HG02623 (cell line): ENCODE measurements at regions not wholly inside any gene's neighbourhood (a gene's known extent, or its start where the extent isn't known, plus 50 kb on each side); places are given as distances from the start of the nearest gene placed in this dataset.

Experiments used
- ATAC-seq: cut with Tn5 transposase; IDR thresholded peaks from one replicate; pipeline ENCODE4 v1.9.1; 2021; ENCODE audit warnings: moderate library complexity; ENCODE audit not compliant: unreplicated experiment

GRCh38 chr1:105964879-105965278 is 1091.6 kb upstream of the PRMT6 start:
- no peak for ATAC-seq

- no peak for ATAC-seq
Observed at GRCh38 chr1:105997516-105997915, 1059.0 kb upstream of the PRMT6 start.

GRCh38 chr1:106022312-106022902 is 1034.1 kb upstream of the PRMT6 start:
- no peak for ATAC-seq

- no peak for ATAC-seq
Observed at GRCh38 chr1:106027871-106028270, 1028.6 kb upstream of the PRMT6 start.

GRCh38 chr1:106037526-106037925 is 1018.9 kb upstream of the PRMT6 start:
- no peak for ATAC-seq

GRCh38 chr1:106038260-106038659 is 1018.2 kb upstream of the PRMT6 start:
- no peak for ATAC-seq

GRCh38 chr1:106043971-106044370 is 1012.5 kb upstream of the PRMT6 start:
- no peak for ATAC-seq

- ATAC-seq, result no peak
Observed at GRCh38 chr1:106047210-106047609, 1009.3 kb upstream of the PRMT6 start.

- no peak for ATAC-seq
Observed at GRCh38 chr1:106049595-106049994, 1006.9 kb upstream of the PRMT6 start.

GRCh38 chr1:106055855-106056254 is 1000.6 kb upstream of the PRMT6 start:
- no peak for ATAC-seq

GRCh38 chr1:106061586-106062495 is 994.6 kb upstream of the PRMT6 start:
- no peak for ATAC-seq

GRCh38 chr1:106063510-106063909 is 993.0 kb upstream of the PRMT6 start:
- no peak for ATAC-seq

- ATAC-seq, result peak; percentile 73
Observed at GRCh38 chr1:106072909-106073600, 983.4 kb upstream of the PRMT6 start.

GRCh38 chr1:106080608-106081325 is 975.7 kb upstream of the PRMT6 start:
- no peak for ATAC-seq

- ATAC-seq, result no peak
Observed at GRCh38 chr1:106111044-106111443, 945.4 kb upstream of the PRMT6 start.

GRCh38 chr1:106113851-106114250 is 942.6 kb upstream of the PRMT6 start:
- ATAC-seq, result no peak

GRCh38 chr1:106120789-106121188 is 935.7 kb upstream of the PRMT6 start:
- no peak for ATAC-seq

GRCh38 chr1:106121728-106122127 is 934.7 kb upstream of the PRMT6 start:
- ATAC-seq, result no peak

- no peak for ATAC-seq
Observed at GRCh38 chr1:106134561-106134960, 921.9 kb upstream of the PRMT6 start.

- no peak for ATAC-seq
Observed at GRCh38 chr1:106173101-106173500, 883.4 kb upstream of the PRMT6 start.

- ATAC-seq, result no peak
Observed at GRCh38 chr1:106178791-106179190, 877.7 kb upstream of the PRMT6 start.
